Endothelial cell of umbilical vein (primary cell): ENCODE measurements at regions not wholly inside any gene's neighbourhood (a gene's known extent, or its start where the extent isn't known, plus 50 kb on each side); places are given as distances from the start of the nearest gene placed in this dataset.

ENCODE experiments used
- BruUV-seq: library from RNA; stranded (reverse); fragments of 400-500 nt; replicated peaks from 2 replicates; lab custom pipeline; 2021; lab: Mats Ljungman, UMichigan
- CTCF ChIA-PET: fragments of 300-600, 350-600 bp; sonication (Branson Sonifier 250); formaldehyde crosslinking; loops from one replicate; lab custom pipeline; 2021; ENCODE audit warnings: antibody characterized with exemption, inconsistent platforms; lab: Charles Lee
- POLR2A ChIA-PET: fragments of 300-600, 350-600 bp; sonication (Branson Sonifier 250); formaldehyde crosslinking; loops from one replicate; lab custom pipeline; 2021; ENCODE audit warnings: antibody characterized with exemption, inconsistent platforms; lab: Charles Lee
- DNase-seq: peaks from one replicate; pipeline ENCODE4 v3.0.0-alpha.2; 2011; ENCODE audit warnings: low read depth, low spot score
- FAIRE-seq: peaks from 2 replicates; lab custom pipeline; 2011; peaks lifted over from hg19 to GRCh38; lab: Jason Lieb, UNC
- H2AFZ ChIP-seq: 2 replicates; pipeline ENCODE4 v1.6.0; 2012; ENCODE audit warnings: low read depth, low read length, control low read depth, inconsistent platforms
- H3K27ac ChIP-seq: 2 replicates; pipeline ENCODE4 v1.5.1; 2011; ENCODE audit warnings: low read depth, mild to moderate bottlenecking, control low read depth, low read length, moderate library complexity; ENCODE audit not compliant: insufficient read depth
- H3K27me3 ChIP-seq, 2 experiments: 2 replicates each; pipeline versions ENCODE4 v1.6.0 to v1.6.1; 2011; ENCODE audit warnings: low read length in 2 of 2, mixed read lengths in 1 of 2; ENCODE audit not compliant: control insufficient read depth in 2 of 2, insufficient read depth in 2 of 2
- H3K36me3 ChIP-seq, 2 experiments: 2 replicates in 1 of 2; 3 replicates in 1 of 2; pipeline ENCODE4 v1.5.1; 2011; ENCODE audit warnings: low read length in 2 of 2, mild to moderate bottlenecking in 1 of 2, moderate library complexity in 1 of 2; ENCODE audit not compliant: control insufficient read depth in 2 of 2, insufficient read depth in 2 of 2; ENCODE audit errors: extremely low read depth in 1 of 2
- H3K4me1 ChIP-seq: 3 replicates; pipeline ENCODE4 v1.5.1; 2011; ENCODE audit warnings: mild to moderate bottlenecking, low read length; ENCODE audit not compliant: control insufficient read depth, insufficient read depth; ENCODE audit errors: extremely low read depth
- H3K4me2 ChIP-seq: 2 replicates; pipeline ENCODE4 v1.6.1; 2011; ENCODE audit warnings: low read length, control low read depth, mixed read lengths; ENCODE audit not compliant: insufficient read depth
- H3K4me3 ChIP-seq, 3 experiments: fragments of 200-600 bp in 1 of 3; sonication (generic), shearing (Covaris generic) in 1 of 3; replicated peaks in 1 of 3; 2 replicates each; pipeline ENCODE4 v1.5.1; 2011 to 2016; ENCODE audit warnings: control low read depth in 3 of 3, low read length in 3 of 3, mild to moderate bottlenecking in 2 of 3, inconsistent platforms in 1 of 3, low read depth in 1 of 3, moderate library complexity in 1 of 3; ENCODE audit not compliant: insufficient read depth in 1 of 3
- H3K79me2 ChIP-seq: 2 replicates; pipeline ENCODE4 v1.6.0; 2012; ENCODE audit warnings: low read length, inconsistent platforms; ENCODE audit not compliant: control insufficient read depth, insufficient read depth
- H3K9ac ChIP-seq: replicated peaks from 2 replicates; pipeline ENCODE3; 2011; ENCODE audit warnings: low read length, control low read depth; ENCODE audit not compliant: insufficient read depth; ENCODE audit errors: extremely low read depth
- H3K9me1 ChIP-seq: replicated peaks from 3 replicates; pipeline ENCODE4 v1.6.0; 2011; ENCODE audit warnings: mild to moderate bottlenecking, low read length; ENCODE audit not compliant: control insufficient read depth, insufficient read depth; ENCODE audit errors: extremely low read depth
- H3K9me3 ChIP-seq: replicated peaks from 2 replicates; pipeline ENCODE4 v1.5.1; 2012; ENCODE audit warnings: low read length, inconsistent platforms; ENCODE audit not compliant: control insufficient read depth, insufficient read depth
- H4K20me1 ChIP-seq: replicated peaks from 2 replicates; pipeline ENCODE3; 2011; ENCODE audit warnings: mild to moderate bottlenecking, low read length; ENCODE audit not compliant: control insufficient read depth, insufficient read depth; ENCODE audit errors: extremely low read depth
- EZH2 ChIP-seq: IDR thresholded peaks from 2 replicates; pipeline ENCODE4 v1.6.1; 2012; ENCODE audit warnings: borderline replicate concordance, low read depth, mild to moderate bottlenecking, moderate library complexity, low read length, inconsistent platforms; ENCODE audit not compliant: severe bottlenecking
- FOS ChIP-seq: IDR thresholded peaks from 2 replicates; pipeline ENCODE4 v1.6.1; 2011; ENCODE audit warnings: mild to moderate bottlenecking, low read length, moderate library complexity, borderline replicate concordance; ENCODE audit not compliant: insufficient read depth
- GATA2 ChIP-seq: IDR thresholded peaks from 2 replicates; pipeline ENCODE4 v1.7.0; 2011; ENCODE audit warnings: low read depth, mild to moderate bottlenecking, moderate library complexity, mixed read lengths, low read length; ENCODE audit not compliant: insufficient read length, insufficient read depth
- JUN ChIP-seq: IDR thresholded peaks from 2 replicates; pipeline ENCODE4 v1.6.1; 2011; ENCODE audit warnings: borderline replicate concordance, low read depth; ENCODE audit not compliant: insufficient read length, insufficient read depth
- MYC ChIP-seq: IDR thresholded peaks from one replicate; pipeline ENCODE4 v1.6.1; 2011; ENCODE audit warnings: mild to moderate bottlenecking, low read depth, low read length
- POLR2A ChIP-seq: IDR thresholded peaks from 2 replicates; pipeline ENCODE4 v1.6.1; 2012; ENCODE audit warnings: low read depth, mild to moderate bottlenecking, control low read depth, low read length
- POLR2AphosphoS5 ChIP-seq: IDR thresholded peaks from 2 replicates; pipeline ENCODE4 v1.6.1; 2012; ENCODE audit warnings: low read depth, mild to moderate bottlenecking, control low read depth, low read length, moderate library complexity; ENCODE audit not compliant: insufficient read depth
- dilution Hi-C: fragments of 300-500 bp; cut with MboI; formaldehyde crosslinking; loops from one replicate; pipeline ENCODE4 v1.15.0; 2019; ENCODE audit warnings: low sequenced_read_pairs; ENCODE audit not compliant: extremely low pct_ligation_motif_present
- intact Hi-C: fragments of 100-400 bp; cut with micrococcal nuclease; formaldehyde crosslinking; loops from one replicate; pipeline ENCODE4 v1.10.0; 2022
- TF ChIP-seq, protein P1 (sequence below), 2 donors: IDR thresholded peaks; 1 replicate in 1 of 2; 2 replicates in 1 of 2; pipeline ENCODE4 v1.5.1; 2011; ENCODE audit warnings: low read length in 2 of 2, mild to moderate bottlenecking in 2 of 2, moderate library complexity in 2 of 2, control low read depth in 1 of 2, inconsistent platforms in 1 of 2, low read depth in 1 of 2; ENCODE audit not compliant: insufficient read depth in 1 of 2; ENCODE audit errors: extremely low read depth in 1 of 2
- TF ChIP-seq, protein P2 (sequence below): IDR thresholded peaks from 2 replicates; pipeline ENCODE4 v1.6.1; 2011; ENCODE audit not compliant: insufficient read depth, insufficient read length

GRCh38 chr13:33590936-33591335 is 227.0 kb upstream of the RFC3 start:
- H3K4me2 ChIP-seq: no peak overlapping the region
- no peaks in the 10 kb centered on the region for H3K27me3 ChIP-seq
- CTCF ChIA-PET: no interaction called here
- DNase-seq (no peak), FAIRE-seq (no peak)
- no peak overlapping the region for H3K9ac ChIP-seq
- no peak overlapping the region for H3K27ac ChIP-seq
- no peaks in the 10 kb centered on the region for H3K9me1 ChIP-seq
- H3K9me3 ChIP-seq: no peaks in the 10 kb centered on the region
- no TSS peak for BruUV-seq
- POLR2A ChIA-PET: no interaction called here
- dilution Hi-C loops (no loop called here), intact Hi-C loops (no loop called here)
- H3K4me3 ChIP-seq: no peak overlapping the region
- TF ChIP-seq, protein P1, sequence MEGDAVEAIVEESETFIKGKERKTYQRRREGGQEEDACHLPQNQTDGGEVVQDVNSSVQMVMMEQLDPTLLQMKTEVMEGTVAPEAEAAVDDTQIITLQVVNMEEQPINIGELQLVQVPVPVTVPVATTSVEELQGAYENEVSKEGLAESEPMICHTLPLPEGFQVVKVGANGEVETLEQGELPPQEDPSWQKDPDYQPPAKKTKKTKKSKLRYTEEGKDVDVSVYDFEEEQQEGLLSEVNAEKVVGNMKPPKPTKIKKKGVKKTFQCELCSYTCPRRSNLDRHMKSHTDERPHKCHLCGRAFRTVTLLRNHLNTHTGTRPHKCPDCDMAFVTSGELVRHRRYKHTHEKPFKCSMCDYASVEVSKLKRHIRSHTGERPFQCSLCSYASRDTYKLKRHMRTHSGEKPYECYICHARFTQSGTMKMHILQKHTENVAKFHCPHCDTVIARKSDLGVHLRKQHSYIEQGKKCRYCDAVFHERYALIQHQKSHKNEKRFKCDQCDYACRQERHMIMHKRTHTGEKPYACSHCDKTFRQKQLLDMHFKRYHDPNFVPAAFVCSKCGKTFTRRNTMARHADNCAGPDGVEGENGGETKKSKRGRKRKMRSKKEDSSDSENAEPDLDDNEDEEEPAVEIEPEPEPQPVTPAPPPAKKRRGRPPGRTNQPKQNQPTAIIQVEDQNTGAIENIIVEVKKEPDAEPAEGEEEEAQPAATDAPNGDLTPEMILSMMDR (IDR thresholded peaks at IDR 0.05; ENCODE audit: extremely low read depth in 1 of 2, insufficient read depth in 1 of 2, low read depth in 1 of 2, low read length in 2 of 2): no peak
- no peak for TF ChIP-seq JUN
- no peak for TF ChIP-seq FOS
- TF ChIP-seq, protein P2, sequence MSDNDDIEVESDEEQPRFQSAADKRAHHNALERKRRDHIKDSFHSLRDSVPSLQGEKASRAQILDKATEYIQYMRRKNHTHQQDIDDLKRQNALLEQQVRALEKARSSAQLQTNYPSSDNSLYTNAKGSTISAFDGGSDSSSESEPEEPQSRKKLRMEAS: no peak
- no peak for TF ChIP-seq GATA2
- TF ChIP-seq EZH2: no peak
- TF ChIP-seq POLR2A: no peak
- TF ChIP-seq POLR2AphosphoS5: no peak
- TF ChIP-seq MYC: no peak
- H3K36me3 ChIP-seq: no peaks in the 10 kb centered on the region
- no peak overlapping the region for H2AFZ ChIP-seq
- H3K79me2 ChIP-seq: no peaks in the 10 kb centered on the region
- H4K20me1 ChIP-seq: no peaks in the 10 kb centered on the region
- H3K4me1 ChIP-seq: no peaks in the 10 kb centered on the region
